Left cardiac atrium (tissue), 4 donors: ENCODE measurements at regions not wholly inside any gene's neighbourhood (a gene's known extent, or its start where the extent isn't known, plus 50 kb on each side); places are given as distances from the start of the nearest gene placed in this dataset.
A peak's percentile ranks its signal among the peaks of the same experiment; 100 is the strongest.
"Not testable (repeated sequence)": the region's sequence is repeated elsewhere in the genome, so short reads cannot be mapped to it uniquely, and the experiment has no call there.

Experiments
- ATAC-seq, 2 donors: fragments of 200-7000 bp; cut with Tn5 transposase; one replicate each; pipeline ENCODE4 v1.9.1; 2020; ENCODE audit warnings: mild to moderate bottlenecking in 2 of 2, moderate library complexity in 2 of 2
- DNase-seq: peaks from one replicate; pipeline ENCODE4 v3.0.0-alpha.2; 2020
- intact Hi-C, 2 donors: fragments of 100-400 bp; cut with DNase I; formaldehyde crosslinking; loops; one replicate each; pipeline versions ENCODE4 v1.14.1 to v1.15.1; 2022 to 2023
- donor health status: DM: no; HTN: yes; CAD: no.
- donor health status: DM: no; HTN: yes; CAD: no; lungs with severe emphysema.
- donor health status: DM: yes; HTN: yes; CAD: no.
- donor health status: Dilated cardiomyopathy.

DNA sequence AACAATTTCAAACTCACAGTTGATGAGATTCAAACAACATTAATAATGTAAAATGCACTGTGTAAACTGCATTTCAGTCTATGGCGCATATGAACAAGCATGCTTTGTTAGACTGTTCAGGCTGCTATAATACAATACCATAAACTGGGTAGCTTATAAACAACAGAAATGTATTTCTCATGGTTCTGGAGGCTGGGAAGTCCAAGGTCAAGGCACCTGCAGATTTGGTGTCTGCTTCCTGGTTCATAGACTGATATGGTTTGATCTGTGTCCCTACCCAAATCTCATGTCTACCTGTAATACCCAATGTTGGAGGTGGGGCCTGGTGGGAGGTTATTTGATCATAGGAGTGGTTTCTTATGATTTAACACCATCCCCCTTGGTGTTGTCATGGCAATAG, 148.1 kb upstream of the SERPINE2 start:
- intact Hi-C loops: no loop called here
- DNase-seq (no peak), ATAC-seq (no peak)

DNA sequence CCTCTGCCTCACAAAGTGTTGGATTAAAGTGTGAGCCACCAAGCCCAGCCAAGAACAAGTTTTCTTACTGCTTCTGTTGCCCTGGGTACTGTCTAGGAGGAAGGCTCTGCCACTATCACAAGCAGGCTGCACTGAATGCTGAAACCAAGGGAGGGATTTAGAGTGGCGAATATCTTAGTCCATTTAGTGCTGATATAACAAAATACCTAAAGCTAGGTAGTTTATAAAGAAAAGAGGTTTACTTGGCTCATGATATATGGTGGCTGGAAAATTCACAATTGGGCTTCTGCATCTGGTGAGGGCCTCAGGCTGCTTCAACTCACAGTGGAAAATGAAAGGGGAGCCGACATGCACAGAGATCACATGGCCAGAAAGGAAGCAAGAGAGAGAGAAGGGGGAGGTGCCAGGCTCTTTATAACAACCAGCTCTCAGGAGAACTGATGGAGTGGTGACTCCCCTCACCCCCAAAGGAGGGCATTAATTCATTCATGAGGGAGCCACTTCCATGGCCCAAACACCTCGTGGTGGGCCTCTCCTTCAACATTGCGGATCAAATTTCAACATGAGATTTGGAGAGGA, 146.0 kb upstream of the SERPINE2 start:
- intact Hi-C loops: no loop called here
- ATAC-seq: no peak

DNA sequence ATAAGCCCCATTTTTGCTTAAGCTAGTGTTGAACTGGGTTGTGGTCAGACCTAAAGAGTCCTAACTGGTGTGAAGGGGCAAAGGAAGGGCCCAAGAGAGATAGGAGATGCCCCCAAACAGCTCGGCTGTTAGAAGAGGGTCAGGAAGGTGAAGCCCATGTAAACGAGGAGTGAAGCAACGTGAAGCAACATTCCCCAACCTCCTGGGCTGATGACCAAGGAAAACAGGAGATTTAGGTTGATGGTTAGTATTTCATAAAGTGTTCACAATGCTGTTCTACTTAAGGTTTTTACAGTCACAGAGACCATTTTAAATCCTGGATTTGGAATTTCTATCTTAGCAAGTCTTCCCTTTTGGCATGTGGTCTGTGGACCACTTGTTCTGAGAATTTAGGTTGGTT, 144.0 kb upstream of the SERPINE2 start:
- intact Hi-C loops: no loop called here
- DNase-seq (no peak), ATAC-seq (no peak)

More for the DNA sequence above, 146.0 kb upstream of the SERPINE2 start:
- no peak for DNase-seq

DNA sequence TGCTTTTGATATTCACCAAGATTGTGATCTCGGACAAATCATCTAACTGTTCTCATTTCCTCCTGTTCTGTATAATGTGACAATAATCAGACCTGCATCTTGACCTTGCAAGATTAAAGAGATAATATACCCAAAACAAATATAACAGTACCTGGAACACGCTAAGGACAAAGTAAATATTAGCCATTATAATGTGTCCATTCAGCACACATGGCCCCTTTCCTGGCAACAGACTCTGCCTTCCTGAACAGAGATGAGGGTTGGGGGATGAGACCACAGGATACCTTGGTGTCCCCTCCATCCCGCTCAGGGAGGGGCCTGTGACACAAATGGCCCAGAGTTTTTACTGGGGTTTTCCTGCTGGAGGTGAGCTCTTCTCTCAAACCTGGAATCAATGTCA, 143.4 kb upstream of the SERPINE2 start:
- ATAC-seq (no peak), DNase-seq (no peak)
- intact Hi-C loops: no loop called here

DNA sequence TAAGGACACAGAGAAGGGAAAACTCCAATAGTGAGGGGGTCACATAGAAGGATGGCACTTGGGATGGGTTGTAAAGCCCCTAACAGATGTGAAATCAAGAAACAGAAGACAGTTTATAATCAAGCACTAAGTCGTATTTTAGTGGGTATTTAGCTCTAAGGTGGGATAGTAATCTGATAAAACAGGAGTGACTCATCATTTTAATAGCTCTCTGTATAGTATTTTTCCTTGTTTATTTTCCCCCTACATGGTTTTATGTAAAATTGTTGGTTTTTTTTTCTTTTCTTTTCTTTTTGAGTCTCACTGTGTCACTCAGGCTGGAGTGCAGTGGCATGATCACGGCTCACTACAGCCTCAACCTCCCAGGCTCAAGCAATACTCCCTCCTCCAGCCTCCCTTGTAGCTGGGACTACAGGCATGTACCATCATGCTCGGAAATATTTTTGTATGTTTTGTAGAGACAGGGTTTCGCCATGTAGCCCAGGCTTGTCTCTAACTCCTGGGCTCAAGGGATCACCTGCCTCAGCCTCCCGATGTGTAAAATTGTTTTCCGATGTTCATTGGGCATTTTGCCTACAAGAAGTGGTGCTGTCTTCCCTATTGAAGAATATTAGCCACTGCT, 142.6 kb upstream of the SERPINE2 start:
- ATAC-seq (no peak), DNase-seq (no peak)
- intact Hi-C loops: no loop called here

DNA sequence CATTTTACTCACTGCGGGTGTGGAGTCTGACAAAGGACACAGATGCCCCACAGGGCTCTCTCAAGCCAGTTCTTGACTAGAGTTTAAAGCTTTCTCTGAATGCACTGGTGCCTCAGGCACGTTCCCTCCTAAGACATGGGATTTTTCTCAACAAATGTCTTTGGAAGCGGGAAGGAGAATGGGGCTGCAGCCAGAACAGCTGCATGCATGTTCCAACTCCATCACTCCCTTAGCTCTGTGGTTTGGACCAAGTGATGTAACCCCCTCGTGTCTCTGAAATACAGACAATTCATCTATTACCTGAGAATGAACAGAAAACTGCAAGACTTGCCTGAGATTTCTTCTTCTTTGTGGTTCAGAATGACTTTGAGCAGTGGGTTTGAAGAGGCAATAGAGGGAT, 141.7 kb upstream of the SERPINE2 start:
- ATAC-seq: peak in 1 of 2 donors; percentile 51

DNA sequence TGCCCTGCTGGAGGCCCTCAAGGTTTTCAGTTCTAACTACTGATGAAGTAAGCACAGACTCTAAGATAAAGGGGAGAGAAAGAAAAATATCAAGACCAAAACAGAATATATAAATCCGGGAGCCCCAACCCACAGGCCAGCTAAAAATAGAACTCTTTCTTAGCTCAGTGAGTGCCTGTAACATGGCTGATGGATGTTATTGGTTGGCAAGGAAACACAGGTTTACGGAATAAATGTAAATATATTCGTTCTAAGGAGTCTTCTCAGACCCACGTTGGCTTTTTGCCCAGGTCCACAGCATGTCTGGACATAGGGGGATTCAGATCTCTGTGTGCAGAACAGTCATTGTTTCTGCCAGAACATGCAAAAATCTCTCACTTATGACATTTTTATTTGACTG, 139.0 kb upstream of the SERPINE2 start:
- intact Hi-C loops: no loop called here
- ATAC-seq (no peak), DNase-seq (no peak)

More for the DNA sequence above, 141.7 kb upstream of the SERPINE2 start:
- intact Hi-C loops: no loop called here
- DNase-seq: no peak

DNA sequence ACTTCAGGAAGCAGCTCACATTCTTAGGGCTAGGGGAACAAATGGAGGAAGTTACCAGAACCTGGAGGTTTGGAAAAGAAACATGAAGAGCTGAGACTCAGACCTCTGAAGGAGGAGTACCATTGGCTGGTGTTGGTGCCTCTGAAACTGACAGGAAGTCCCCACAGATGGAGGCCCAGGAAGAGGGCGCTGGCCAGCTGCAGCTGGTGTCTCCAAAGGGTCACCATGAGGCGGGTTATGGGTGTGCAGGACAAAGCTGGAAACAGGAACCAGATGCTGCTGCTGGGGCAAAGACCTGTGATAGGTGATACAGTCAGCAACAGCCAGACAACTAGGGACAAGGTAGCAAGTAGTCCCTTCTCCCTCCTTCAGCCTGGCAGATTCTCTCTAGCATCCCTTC, 136.5 kb upstream of the SERPINE2 start:
- intact Hi-C loops: no loop called here

DNA sequence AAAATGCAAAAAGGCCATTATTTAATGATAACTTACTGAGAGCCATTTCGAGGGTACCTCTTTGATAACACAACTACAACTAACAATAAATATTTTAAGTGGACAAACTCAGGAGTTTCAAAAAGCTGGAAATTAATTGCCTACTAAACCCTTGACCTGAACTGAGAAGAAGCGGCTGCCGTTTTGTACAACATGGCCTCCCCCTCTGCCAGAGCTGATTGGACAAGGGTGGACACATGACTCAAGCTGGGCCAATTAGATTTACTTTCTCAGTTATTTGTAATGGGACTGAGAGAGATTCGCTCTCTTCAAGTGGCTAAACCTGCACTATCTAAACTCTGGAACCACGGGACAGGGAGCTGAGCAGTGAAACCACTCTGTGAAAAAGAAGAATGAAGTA, 135.9 kb upstream of the SERPINE2 start:
- ATAC-seq (no peak), DNase-seq (no peak)
- intact Hi-C loops: no loop called here

More for the DNA sequence above, 136.5 kb upstream of the SERPINE2 start:
- DNase-seq (no peak), ATAC-seq (no peak)

DNA sequence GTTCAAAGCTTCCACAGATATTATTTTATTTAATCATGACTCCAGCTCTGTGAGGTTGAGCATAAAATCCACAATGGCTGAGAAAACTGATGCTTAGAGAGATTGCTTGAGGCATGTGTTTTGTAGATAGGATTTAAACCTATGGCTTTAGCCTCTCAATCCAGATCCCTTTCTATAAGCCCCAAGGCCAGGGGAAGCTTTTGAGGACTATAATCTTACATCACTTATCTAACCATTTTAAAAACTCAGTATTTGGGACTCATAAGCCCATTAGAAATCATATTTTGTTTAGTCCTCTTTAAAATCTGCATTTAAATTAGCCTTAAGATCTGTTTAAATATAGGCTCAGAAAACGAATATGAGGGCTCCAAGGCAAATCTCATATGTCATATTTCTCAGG, 135.4 kb upstream of the SERPINE2 start:
- intact Hi-C loops: no loop called here
- ATAC-seq: no peak
- DNase-seq: no peak

DNA sequence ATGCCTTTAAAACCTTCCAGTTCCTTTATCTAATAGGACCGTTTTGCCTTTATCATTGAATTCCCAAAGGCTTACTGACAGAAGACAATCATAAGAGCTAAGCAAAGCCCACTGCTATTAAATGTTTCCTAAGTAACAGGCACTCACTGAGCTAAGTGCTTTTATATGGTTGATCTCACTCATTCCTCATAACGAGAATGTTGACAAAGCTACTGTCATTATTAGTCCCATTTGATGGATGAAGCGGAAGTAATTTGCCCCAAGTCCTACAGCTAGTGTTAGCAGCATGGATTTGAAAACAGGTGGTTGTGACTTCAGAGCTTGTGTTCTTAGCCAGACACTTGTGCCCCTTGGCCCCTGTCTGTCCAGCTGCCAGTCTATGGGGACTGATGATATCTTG, 134.8 kb upstream of the SERPINE2 start:
- intact Hi-C loops: no loop called here
- ATAC-seq (no peak), DNase-seq (no peak)

DNA sequence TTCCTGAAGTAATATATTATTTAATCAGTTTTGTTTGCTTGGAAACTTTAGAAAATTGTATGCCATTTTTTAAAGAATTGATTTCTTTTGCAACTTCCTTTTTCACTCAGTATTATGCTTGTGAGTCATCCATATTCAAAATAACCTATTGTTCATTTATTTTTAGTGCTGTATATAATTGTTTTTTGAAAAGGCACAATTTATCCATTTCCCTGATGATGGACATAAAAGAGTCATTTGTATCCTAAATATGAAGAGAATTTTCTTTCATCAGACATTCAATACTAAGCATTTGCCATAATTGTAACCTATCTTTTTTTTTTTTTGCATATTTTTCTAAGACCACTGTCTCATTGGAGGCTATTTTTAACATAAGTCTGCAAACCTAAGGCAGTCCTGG, 134.1 kb upstream of the SERPINE2 start:
- intact Hi-C loops: no loop called here
- DNase-seq (no peak), ATAC-seq (no peak)

DNA sequence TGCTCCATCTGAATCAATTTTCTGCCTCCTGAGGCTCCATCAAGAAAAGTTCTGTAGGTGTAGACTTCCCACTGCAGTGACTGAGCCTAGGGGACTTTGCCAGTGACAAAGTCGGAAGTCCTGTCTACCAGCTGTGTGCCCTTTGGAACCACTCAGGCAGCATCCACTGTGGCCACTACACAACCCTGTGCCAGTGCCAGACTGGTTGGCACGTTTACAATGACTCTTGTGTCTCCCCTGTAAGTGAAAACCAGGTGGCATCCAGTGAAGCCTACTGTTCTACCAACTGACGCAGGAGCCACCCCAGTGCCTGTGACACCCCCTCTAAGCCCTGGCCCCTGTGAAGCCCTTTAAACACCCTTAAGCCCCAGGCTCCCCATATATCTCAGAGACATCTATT, 132.1 kb upstream of the SERPINE2 start:
- DNase-seq (no peak), ATAC-seq (no peak)
- intact Hi-C loops: no loop called here

DNA sequence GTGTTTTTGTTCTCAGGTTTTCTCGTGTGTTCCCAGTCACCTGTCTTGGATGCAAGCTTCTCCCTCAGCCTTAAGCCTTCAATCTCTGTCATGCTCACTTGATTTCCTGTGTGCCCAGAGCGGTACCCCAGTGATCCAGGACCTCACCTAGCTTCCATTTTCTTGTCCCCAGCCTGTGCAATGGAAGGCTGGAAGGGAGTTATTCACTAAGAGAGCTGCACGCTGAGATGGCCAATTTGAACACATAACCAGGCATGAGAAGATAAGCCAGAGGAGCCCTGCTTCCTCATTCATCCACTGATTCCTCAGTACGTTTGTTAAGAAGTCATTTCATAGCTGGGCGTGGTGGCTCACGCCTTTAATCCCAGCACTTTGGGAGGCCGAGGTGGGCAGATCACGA, 130.8 kb upstream of the SERPINE2 start:
- no peak for ATAC-seq
- DNase-seq: no peak
- intact Hi-C loops: loop anchor here in 1 of 2 donors (10.0 kb wide), 1 partner anchor 115 kb away; no protein-coding TSS in a partner anchor

DNA sequence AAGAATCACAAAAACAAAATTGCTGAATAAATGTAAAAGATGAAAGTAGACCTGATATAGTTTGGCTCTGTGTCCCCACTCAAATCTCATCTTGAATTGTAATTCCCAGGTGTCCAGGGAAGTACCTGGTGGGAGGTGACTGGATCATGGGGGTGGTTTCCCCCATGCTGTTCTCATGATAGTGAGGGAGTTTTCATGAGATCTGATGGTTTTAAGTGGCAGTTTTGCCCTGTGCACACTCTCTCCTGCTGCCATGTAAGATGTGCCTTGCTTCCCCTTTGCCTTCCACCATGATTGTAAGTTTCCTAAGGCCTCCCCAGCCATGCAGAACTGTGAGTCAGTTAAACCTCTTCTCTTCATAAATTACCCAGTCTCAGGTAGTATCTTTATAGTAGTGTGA, 128.7 kb upstream of the SERPINE2 start:
- not testable (repeated sequence) for ATAC-seq, DNase-seq
- intact Hi-C loops: loop anchor here in 1 of 2 donors (10.0 kb wide), 1 partner anchor 117 kb away; no protein-coding TSS in a partner anchor

DNA sequence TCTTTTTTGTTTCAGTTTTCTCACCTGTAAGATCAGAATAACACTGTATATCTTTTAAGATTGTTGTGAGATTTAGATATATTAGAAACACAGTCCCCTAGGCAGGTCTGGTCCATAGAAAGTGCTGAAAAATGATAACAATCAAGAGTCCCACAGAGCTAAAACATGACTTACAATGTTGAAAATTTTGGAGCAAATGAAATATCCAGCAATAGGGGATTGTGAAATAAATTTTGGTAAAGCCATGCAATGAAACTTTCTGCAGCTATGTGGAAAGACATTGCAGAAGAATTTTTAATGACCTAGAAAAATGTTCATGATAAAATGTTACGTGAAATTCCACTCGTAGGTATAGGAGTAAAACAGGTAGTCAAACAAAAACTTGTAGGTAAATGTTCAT, 127.6 kb upstream of the SERPINE2 start:
- ATAC-seq: no peak
- intact Hi-C loops: loop anchor here in 1 of 2 donors (10.0 kb wide), 1 partner anchor 118 kb away; no protein-coding TSS in a partner anchor

DNA sequence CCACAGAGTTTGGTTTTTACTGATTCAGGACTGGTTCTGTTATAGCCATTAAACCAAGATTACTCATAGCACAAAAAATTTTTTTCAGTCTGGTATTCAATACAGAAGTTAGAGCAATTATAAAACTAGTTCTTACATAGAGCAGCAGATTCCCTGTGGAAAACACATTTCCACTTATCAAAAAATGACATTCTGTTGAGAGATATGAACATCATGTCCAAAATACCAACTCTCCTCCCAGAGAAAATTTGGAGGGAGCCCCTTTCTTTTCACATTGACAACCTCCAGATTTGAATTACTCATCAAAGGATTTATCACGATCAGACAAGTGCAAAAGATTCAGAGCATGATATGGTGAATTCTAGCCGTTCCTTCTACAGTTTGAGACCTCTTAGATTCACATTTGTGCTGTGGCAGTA, 126.8 kb upstream of the SERPINE2 start:
- intact Hi-C loops: loop anchor here in 1 of 2 donors (10.0 kb wide), 1 partner anchor 119 kb away; no protein-coding TSS in a partner anchor
- ATAC-seq (peak in 1 of 2 donors; percentile 48), DNase-seq (no peak)

More for the DNA sequence above, 127.6 kb upstream of the SERPINE2 start:
- no peak for DNase-seq

DNA sequence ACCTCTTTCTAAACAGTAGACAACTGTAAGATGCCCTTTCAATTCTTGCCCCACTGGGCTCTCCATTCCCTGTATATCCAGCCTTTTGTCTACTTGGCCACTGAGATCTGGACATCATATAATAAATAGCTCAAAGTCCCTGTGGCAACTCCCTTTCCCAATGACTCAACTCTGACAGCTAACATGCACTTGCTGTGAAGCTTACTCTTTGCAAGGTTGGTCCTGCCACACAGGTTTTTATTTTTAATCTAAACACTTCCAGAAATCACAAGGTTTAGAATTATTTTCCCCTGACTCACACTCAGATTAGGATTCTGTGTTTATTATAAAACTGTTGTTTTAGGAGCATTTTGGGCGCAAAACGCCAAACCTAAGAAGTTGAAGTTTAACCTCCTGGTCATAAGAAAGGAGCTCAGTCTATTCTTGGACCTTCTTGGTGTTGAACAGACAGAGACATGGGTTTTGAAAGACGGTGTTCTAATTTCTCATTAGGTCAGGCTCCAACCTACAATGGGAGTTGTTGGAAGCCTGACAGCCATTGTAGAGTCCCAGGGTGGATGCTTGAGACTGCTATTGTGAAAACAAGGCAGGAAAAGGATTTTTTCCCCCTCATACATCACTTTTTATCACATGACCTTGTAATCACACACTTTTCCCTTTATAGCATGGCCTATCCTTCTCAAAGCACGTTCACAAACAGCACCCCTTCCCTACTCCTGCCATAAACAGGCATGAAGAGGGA, 124.7 kb upstream of the SERPINE2 start:
- ATAC-seq: no peak
- no peak for DNase-seq
- intact Hi-C loops: loop anchor here in 1 of 2 donors (10.0 kb wide), 1 partner anchor 121 kb away; no protein-coding TSS in a partner anchor

DNA sequence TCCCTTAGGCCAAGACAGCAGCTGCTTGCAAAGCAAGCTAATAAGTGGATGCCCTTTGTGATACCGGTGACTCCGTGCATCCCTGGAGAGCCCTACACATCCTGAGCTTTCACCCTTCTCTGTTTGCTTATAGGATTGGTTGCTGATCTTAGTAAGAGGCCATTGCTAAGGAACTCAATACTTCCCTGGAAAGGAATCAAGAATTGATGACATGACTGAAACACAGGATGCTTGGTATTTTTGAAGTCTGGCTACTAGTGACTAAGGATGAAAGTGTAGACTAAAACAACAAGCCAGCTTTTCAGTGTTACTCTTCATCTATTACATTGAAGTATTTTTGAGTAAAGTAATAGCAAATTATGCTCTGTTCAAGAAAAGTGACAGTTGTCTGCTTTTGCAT, 123.0 kb upstream of the SERPINE2 start:
- no peak for ATAC-seq
- intact Hi-C loops: loop anchor here in 1 of 2 donors (10.0 kb wide), 1 partner anchor 123 kb away; no protein-coding TSS in a partner anchor
- DNase-seq: no peak

DNA sequence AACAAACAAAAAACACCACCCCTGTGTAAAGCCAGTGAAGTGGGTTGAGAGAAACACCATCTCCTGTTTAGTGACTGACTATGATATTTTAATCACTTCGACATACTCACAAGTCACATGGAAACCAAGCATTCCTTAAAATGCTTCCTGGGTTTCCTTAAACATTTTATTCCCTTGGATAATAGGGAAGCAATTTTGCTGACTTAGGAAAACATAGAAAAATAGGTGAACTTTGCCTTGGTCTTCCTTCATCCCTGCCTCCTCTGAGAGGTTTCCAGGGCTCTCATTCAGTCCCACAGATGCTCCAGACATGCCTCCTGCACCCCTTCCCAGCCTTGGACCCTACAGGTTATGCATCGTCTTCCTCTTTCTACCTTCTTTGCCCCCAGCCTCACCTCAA, 122.6 kb upstream of the SERPINE2 start:
- no peak for ATAC-seq
- no peak for DNase-seq
- intact Hi-C loops: loop anchor here in 1 of 2 donors (10.0 kb wide), 1 partner anchor 123 kb away; no protein-coding TSS in a partner anchor
